HG02571 (cell line): ENCODE measurements at regions not wholly inside any gene's neighbourhood (a gene's known extent, or its start where the extent isn't known, plus 50 kb on each side); places are given as distances from the start of the nearest gene placed in this dataset.

ENCODE experiments used
- ATAC-seq: cut with Tn5 transposase; IDR thresholded peaks from one replicate; pipeline ENCODE4 v1.9.1; 2021; ENCODE audit warnings: mild to moderate bottlenecking, moderate library complexity; ENCODE audit not compliant: unreplicated experiment

- ATAC-seq: no peak
These were observed 101.7 kb upstream of the PAX6 start for GRCh38 chr11:31912808-31913207.

GRCh38 chr11:31910950-31911576 lies 99.9 kb upstream of the PAX6 start:
- no peak for ATAC-seq

GRCh38 chr11:31903225-31904074 lies 92.3 kb upstream of the PAX6 start:
- no peak for ATAC-seq

GRCh38 chr11:31902706-31903105 lies 91.6 kb upstream of the PAX6 start:
- no peak for ATAC-seq

- no peak for ATAC-seq
These were observed 84.8 kb upstream of the PAX6 start for GRCh38 chr11:31895926-31896325.

- ATAC-seq: no peak
These were observed 76.1 kb upstream of the PAX6 start for GRCh38 chr11:31887180-31887579.

GRCh38 chr11:31884080-31884479 lies 73.0 kb upstream of the PAX6 start:
- no peak for ATAC-seq

GRCh38 chr11:31883435-31883834 lies 72.3 kb upstream of the PAX6 start:
- ATAC-seq: no peak

GRCh38 chr11:31882951-31883392 lies 71.8 kb upstream of the PAX6 start:
- no peak for ATAC-seq

- no peak for ATAC-seq
These were observed 70.7 kb upstream of the PAX6 start for GRCh38 chr11:31881825-31882224.

GRCh38 chr11:31879681-31880080 lies 68.6 kb upstream of the PAX6 start:
- ATAC-seq: no peak

GRCh38 chr11:31877863-31878262 lies 66.7 kb upstream of the PAX6 start:
- ATAC-seq: no peak

- no peak for ATAC-seq
These were observed 66.0 kb upstream of the PAX6 start for GRCh38 chr11:31877083-31877482.

GRCh38 chr11:31875866-31876560 lies 64.9 kb upstream of the PAX6 start:
- ATAC-seq: no peak

- no peak for ATAC-seq
These were observed 63.6 kb upstream of the PAX6 start for GRCh38 chr11:31874631-31875191.

GRCh38 chr11:31873124-31873523 lies 62.0 kb upstream of the PAX6 start:
- ATAC-seq: no peak

- ATAC-seq: no peak
These were observed 60.9 kb upstream of the PAX6 start for GRCh38 chr11:31872076-31872443.

GRCh38 chr11:31871310-31872075 lies 60.4 kb upstream of the PAX6 start:
- ATAC-seq: no peak

- ATAC-seq: no peak
These were observed 59.6 kb upstream of the PAX6 start for GRCh38 chr11:31870609-31871309.

GRCh38 chr11:31869986-31870385 lies 58.9 kb upstream of the PAX6 start:
- ATAC-seq: no peak
